Endothelial cell of umbilical vein (primary cell): ENCODE measurements at regions not wholly inside any gene's neighbourhood (a gene's known extent, or its start where the extent isn't known, plus 50 kb on each side); places are given as distances from the start of the nearest gene placed in this dataset.

ENCODE experiments used
- BruUV-seq: library from RNA; stranded (reverse); fragments of 400-500 nt; replicated peaks from 2 replicates; lab custom pipeline; 2021; lab: Mats Ljungman, UMichigan
- CTCF ChIA-PET: fragments of 300-600, 350-600 bp; sonication (Branson Sonifier 250); formaldehyde crosslinking; loops from one replicate; lab custom pipeline; 2021; ENCODE audit warnings: antibody characterized with exemption, inconsistent platforms; lab: Charles Lee
- POLR2A ChIA-PET: fragments of 300-600, 350-600 bp; sonication (Branson Sonifier 250); formaldehyde crosslinking; loops from one replicate; lab custom pipeline; 2021; ENCODE audit warnings: antibody characterized with exemption, inconsistent platforms; lab: Charles Lee
- DNase-seq: peaks from one replicate; pipeline ENCODE4 v3.0.0-alpha.2; 2011; ENCODE audit warnings: low read depth, low spot score
- FAIRE-seq: peaks from 2 replicates; lab custom pipeline; 2011; peaks lifted over from hg19 to GRCh38; lab: Jason Lieb, UNC
- H2AFZ ChIP-seq: 2 replicates; pipeline ENCODE4 v1.6.0; 2012; ENCODE audit warnings: low read depth, low read length, control low read depth, inconsistent platforms
- H3K27ac ChIP-seq: 2 replicates; pipeline ENCODE4 v1.5.1; 2011; ENCODE audit warnings: low read depth, mild to moderate bottlenecking, control low read depth, low read length, moderate library complexity; ENCODE audit not compliant: insufficient read depth
- H3K27me3 ChIP-seq, 2 experiments: 2 replicates each; pipeline versions ENCODE4 v1.6.0 to v1.6.1; 2011; ENCODE audit warnings: low read length in 2 of 2, mixed read lengths in 1 of 2; ENCODE audit not compliant: control insufficient read depth in 2 of 2, insufficient read depth in 2 of 2
- H3K36me3 ChIP-seq, 2 experiments: 2 replicates in 1 of 2; 3 replicates in 1 of 2; pipeline ENCODE4 v1.5.1; 2011; ENCODE audit warnings: low read length in 2 of 2, mild to moderate bottlenecking in 1 of 2, moderate library complexity in 1 of 2; ENCODE audit not compliant: control insufficient read depth in 2 of 2, insufficient read depth in 2 of 2; ENCODE audit errors: extremely low read depth in 1 of 2
- H3K4me1 ChIP-seq: 3 replicates; pipeline ENCODE4 v1.5.1; 2011; ENCODE audit warnings: mild to moderate bottlenecking, low read length; ENCODE audit not compliant: control insufficient read depth, insufficient read depth; ENCODE audit errors: extremely low read depth
- H3K4me2 ChIP-seq: 2 replicates; pipeline ENCODE4 v1.6.1; 2011; ENCODE audit warnings: low read length, control low read depth, mixed read lengths; ENCODE audit not compliant: insufficient read depth
- H3K4me3 ChIP-seq, 3 experiments: fragments of 200-600 bp in 1 of 3; sonication (generic), shearing (Covaris generic) in 1 of 3; replicated peaks in 1 of 3; 2 replicates each; pipeline ENCODE4 v1.5.1; 2011 to 2016; ENCODE audit warnings: control low read depth in 3 of 3, low read length in 3 of 3, mild to moderate bottlenecking in 2 of 3, inconsistent platforms in 1 of 3, low read depth in 1 of 3, moderate library complexity in 1 of 3; ENCODE audit not compliant: insufficient read depth in 1 of 3
- H3K79me2 ChIP-seq: 2 replicates; pipeline ENCODE4 v1.6.0; 2012; ENCODE audit warnings: low read length, inconsistent platforms; ENCODE audit not compliant: control insufficient read depth, insufficient read depth
- H3K9ac ChIP-seq: replicated peaks from 2 replicates; pipeline ENCODE3; 2011; ENCODE audit warnings: low read length, control low read depth; ENCODE audit not compliant: insufficient read depth; ENCODE audit errors: extremely low read depth
- H3K9me1 ChIP-seq: replicated peaks from 3 replicates; pipeline ENCODE4 v1.6.0; 2011; ENCODE audit warnings: mild to moderate bottlenecking, low read length; ENCODE audit not compliant: control insufficient read depth, insufficient read depth; ENCODE audit errors: extremely low read depth
- H3K9me3 ChIP-seq: replicated peaks from 2 replicates; pipeline ENCODE4 v1.5.1; 2012; ENCODE audit warnings: low read length, inconsistent platforms; ENCODE audit not compliant: control insufficient read depth, insufficient read depth
- H4K20me1 ChIP-seq: replicated peaks from 2 replicates; pipeline ENCODE3; 2011; ENCODE audit warnings: mild to moderate bottlenecking, low read length; ENCODE audit not compliant: control insufficient read depth, insufficient read depth; ENCODE audit errors: extremely low read depth
- EZH2 ChIP-seq: IDR thresholded peaks from 2 replicates; pipeline ENCODE4 v1.6.1; 2012; ENCODE audit warnings: borderline replicate concordance, low read depth, mild to moderate bottlenecking, moderate library complexity, low read length, inconsistent platforms; ENCODE audit not compliant: severe bottlenecking
- FOS ChIP-seq: IDR thresholded peaks from 2 replicates; pipeline ENCODE4 v1.6.1; 2011; ENCODE audit warnings: mild to moderate bottlenecking, low read length, moderate library complexity, borderline replicate concordance; ENCODE audit not compliant: insufficient read depth
- GATA2 ChIP-seq: IDR thresholded peaks from 2 replicates; pipeline ENCODE4 v1.7.0; 2011; ENCODE audit warnings: low read depth, mild to moderate bottlenecking, moderate library complexity, mixed read lengths, low read length; ENCODE audit not compliant: insufficient read length, insufficient read depth
- JUN ChIP-seq: IDR thresholded peaks from 2 replicates; pipeline ENCODE4 v1.6.1; 2011; ENCODE audit warnings: borderline replicate concordance, low read depth; ENCODE audit not compliant: insufficient read length, insufficient read depth
- MYC ChIP-seq: IDR thresholded peaks from one replicate; pipeline ENCODE4 v1.6.1; 2011; ENCODE audit warnings: mild to moderate bottlenecking, low read depth, low read length
- POLR2A ChIP-seq: IDR thresholded peaks from 2 replicates; pipeline ENCODE4 v1.6.1; 2012; ENCODE audit warnings: low read depth, mild to moderate bottlenecking, control low read depth, low read length
- POLR2AphosphoS5 ChIP-seq: IDR thresholded peaks from 2 replicates; pipeline ENCODE4 v1.6.1; 2012; ENCODE audit warnings: low read depth, mild to moderate bottlenecking, control low read depth, low read length, moderate library complexity; ENCODE audit not compliant: insufficient read depth
- dilution Hi-C: fragments of 300-500 bp; cut with MboI; formaldehyde crosslinking; loops from one replicate; pipeline ENCODE4 v1.15.0; 2019; ENCODE audit warnings: low sequenced_read_pairs; ENCODE audit not compliant: extremely low pct_ligation_motif_present
- intact Hi-C: fragments of 100-400 bp; cut with micrococcal nuclease; formaldehyde crosslinking; loops from one replicate; pipeline ENCODE4 v1.10.0; 2022
- TF ChIP-seq, protein P1 (sequence below): IDR thresholded peaks from 2 replicates; pipeline ENCODE4 v1.6.1; 2011; ENCODE audit not compliant: insufficient read depth, insufficient read length
- TF ChIP-seq, protein P2 (sequence below), 2 donors: IDR thresholded peaks; 1 replicate in 1 of 2; 2 replicates in 1 of 2; pipeline ENCODE4 v1.5.1; 2011; ENCODE audit warnings: low read length in 2 of 2, mild to moderate bottlenecking in 2 of 2, moderate library complexity in 2 of 2, control low read depth in 1 of 2, inconsistent platforms in 1 of 2, low read depth in 1 of 2; ENCODE audit not compliant: insufficient read depth in 1 of 2; ENCODE audit errors: extremely low read depth in 1 of 2

DNA sequence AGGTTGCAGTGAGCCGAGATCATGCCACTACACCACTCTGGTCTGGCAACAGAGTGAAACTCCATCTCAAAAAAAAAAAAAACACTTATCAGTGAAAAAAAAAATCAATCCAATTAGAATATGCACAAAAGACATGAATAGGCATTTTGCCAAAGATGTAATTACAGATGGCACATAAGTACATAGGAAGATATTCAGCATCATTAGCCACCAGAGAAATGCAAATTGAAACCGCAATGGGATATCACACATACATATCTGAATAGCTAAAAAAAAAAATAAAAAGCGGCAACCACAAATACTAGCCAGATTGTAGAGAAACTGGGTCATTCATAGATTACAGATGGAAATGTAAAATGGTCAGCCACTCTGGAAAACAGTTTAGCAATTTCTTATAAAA is 1310.8 kb downstream of the XPNPEP1 start:
- intact Hi-C loops: no loop called here
- Histone ChIP-seq H3K79me2 (no peaks in the 10 kb centered on the region), H3K4me3 (no peak overlapping the region), H3K9ac (no peak overlapping the region), H3K27ac (no peak overlapping the region), H3K27me3 (no peaks in the 10 kb centered on the region), H3K4me2 (no peak overlapping the region), H3K9me1 (no peaks in the 10 kb centered on the region), H3K9me3 (peaks cover 2% of the 10 kb centered on the region), H2AFZ (no peak overlapping the region), H3K36me3 (no peaks in the 10 kb centered on the region), H4K20me1 (no peaks in the 10 kb centered on the region), H3K4me1 (no peaks in the 10 kb centered on the region)
- TF ChIP-seq POLR2AphosphoS5: no peak
- no peak for TF ChIP-seq FOS
- TF ChIP-seq, protein P1, sequence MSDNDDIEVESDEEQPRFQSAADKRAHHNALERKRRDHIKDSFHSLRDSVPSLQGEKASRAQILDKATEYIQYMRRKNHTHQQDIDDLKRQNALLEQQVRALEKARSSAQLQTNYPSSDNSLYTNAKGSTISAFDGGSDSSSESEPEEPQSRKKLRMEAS: no peak
- TF ChIP-seq MYC: no peak
- TF ChIP-seq EZH2: no peak
- TF ChIP-seq JUN: no peak
- no peak for TF ChIP-seq GATA2
- TF ChIP-seq POLR2A: no peak
- TF ChIP-seq, protein P2, sequence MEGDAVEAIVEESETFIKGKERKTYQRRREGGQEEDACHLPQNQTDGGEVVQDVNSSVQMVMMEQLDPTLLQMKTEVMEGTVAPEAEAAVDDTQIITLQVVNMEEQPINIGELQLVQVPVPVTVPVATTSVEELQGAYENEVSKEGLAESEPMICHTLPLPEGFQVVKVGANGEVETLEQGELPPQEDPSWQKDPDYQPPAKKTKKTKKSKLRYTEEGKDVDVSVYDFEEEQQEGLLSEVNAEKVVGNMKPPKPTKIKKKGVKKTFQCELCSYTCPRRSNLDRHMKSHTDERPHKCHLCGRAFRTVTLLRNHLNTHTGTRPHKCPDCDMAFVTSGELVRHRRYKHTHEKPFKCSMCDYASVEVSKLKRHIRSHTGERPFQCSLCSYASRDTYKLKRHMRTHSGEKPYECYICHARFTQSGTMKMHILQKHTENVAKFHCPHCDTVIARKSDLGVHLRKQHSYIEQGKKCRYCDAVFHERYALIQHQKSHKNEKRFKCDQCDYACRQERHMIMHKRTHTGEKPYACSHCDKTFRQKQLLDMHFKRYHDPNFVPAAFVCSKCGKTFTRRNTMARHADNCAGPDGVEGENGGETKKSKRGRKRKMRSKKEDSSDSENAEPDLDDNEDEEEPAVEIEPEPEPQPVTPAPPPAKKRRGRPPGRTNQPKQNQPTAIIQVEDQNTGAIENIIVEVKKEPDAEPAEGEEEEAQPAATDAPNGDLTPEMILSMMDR (IDR thresholded peaks at IDR 0.05; ENCODE audit: extremely low read depth in 1 of 2, insufficient read depth in 1 of 2, low read depth in 1 of 2, low read length in 2 of 2): no peak
- no peak for DNase-seq
- FAIRE-seq: no peak
- dilution Hi-C loops: no loop called here
- BruUV-seq: no TSS peak
- CTCF ChIA-PET: no interaction called here
- POLR2A ChIA-PET: no interaction called here
